ENCODE measurements at regions not wholly inside any gene's neighbourhood (a gene's known extent, or its start where the extent isn't known, plus 50 kb on each side); places are given as distances from the start of the nearest gene placed in this dataset.

- TF ChIP-seq POLR2A (IDR thresholded peaks at IDR 0.05) (no peak), CTCF (IDR thresholded peaks at IDR 0.05) (no peak)
These were observed 236.5 kb downstream of the RPLP1 start for GRCh38 chr15:69689133-69689532.

Data from gastroesophageal sphincter (tissue), 3 donors.